ENCODE measurements at regions not wholly inside any gene's neighbourhood (a gene's known extent, or its start where the extent isn't known, plus 50 kb on each side); places are given as distances from the start of the nearest gene placed in this dataset.
A peak's percentile ranks its signal among the peaks of the same experiment; 100 is the strongest.

GRCh38 chr2:30371028-30371689 lies 75.9 kb upstream of the LCLAT1 start:
- DNase-seq, result no peak

- no peak for DNase-seq
Observed at GRCh38 chr2:30371772-30372373, 75.2 kb upstream of the LCLAT1 start.

DNA sequence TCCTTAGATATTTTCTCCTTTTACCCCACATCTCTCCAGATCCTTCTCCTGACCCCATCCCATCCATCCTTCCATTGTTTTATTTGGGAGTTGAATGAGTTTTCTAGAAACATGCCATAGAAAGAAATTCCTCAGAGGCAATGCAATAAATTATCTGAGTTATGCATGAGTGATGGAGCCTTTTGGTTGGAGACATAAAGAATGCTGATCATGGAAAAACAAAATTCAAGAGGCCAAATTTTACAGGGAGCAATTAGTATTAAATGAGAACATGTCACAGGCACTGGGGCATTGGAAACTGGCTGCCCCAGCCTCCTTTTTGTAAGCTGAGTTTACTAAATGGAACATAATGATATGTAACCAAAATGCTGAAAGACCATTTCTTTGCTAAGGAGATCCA lies 74.2 kb upstream of the LCLAT1 start:
- no peak for DNase-seq

DNA sequence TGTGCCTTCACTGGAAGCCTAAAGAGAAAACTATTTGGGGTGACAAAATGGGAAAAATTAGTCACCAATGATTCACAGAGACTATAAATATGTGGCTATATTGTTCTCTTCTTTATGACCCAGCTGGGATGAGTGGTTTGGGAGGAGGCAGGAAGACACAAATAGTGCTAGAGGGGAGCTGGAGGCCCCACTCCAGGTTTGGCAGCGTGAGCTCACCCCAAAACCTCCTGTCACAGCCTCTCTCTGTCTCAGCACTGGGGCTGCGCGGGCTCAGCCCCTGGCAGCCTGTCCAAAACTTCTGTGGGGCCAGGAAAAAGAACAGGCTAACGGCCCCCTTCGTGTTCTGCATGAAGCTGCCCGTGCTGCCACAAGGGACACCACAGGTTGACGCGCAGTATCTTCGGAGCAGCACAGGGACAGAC lies 73.2 kb upstream of the LCLAT1 start:
- no peak for DNase-seq

DNA sequence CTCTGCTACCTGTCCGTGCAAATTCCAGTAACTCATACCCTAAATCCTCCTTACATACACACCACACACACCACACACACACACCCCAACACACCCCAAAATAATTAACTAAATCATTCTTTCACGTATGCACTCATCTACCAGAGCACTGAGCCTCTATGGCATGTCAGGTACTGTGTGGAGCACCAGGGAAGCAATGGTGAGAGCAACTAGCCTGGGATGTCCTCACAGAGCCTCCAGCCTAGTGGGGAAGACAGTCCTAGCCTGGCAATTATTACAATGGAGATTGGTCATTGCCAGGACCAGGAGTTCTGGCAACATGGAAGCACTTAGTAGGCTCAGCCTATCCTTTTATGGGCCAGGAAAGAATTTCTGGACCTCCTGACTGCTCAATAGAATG lies 72.7 kb upstream of the LCLAT1 start:
- no peak for DNase-seq

- DNase-seq, result no peak
Observed at GRCh38 chr2:30375915-30376314, 71.1 kb upstream of the LCLAT1 start.

DNA sequence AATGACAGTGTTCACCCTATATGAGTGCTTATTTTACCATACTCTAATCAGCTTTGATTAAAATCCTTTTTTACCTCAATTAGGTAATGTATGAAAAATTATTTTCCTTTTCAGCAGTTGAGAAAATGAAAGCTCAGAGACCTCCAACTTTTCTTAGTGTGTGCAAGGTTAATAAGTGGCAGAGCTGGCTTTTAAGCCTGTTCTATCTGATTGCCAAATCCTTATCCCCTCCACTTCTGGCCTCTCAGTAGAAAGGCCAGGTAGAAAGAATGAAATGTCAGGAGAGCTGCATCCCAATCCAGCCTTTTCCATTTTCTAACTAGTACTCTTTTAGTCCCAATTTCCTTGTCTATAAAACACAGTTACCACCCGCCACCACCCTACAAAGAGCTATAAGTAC lies 67.6 kb upstream of the LCLAT1 start:
- DNase-seq, result no peak

DNA sequence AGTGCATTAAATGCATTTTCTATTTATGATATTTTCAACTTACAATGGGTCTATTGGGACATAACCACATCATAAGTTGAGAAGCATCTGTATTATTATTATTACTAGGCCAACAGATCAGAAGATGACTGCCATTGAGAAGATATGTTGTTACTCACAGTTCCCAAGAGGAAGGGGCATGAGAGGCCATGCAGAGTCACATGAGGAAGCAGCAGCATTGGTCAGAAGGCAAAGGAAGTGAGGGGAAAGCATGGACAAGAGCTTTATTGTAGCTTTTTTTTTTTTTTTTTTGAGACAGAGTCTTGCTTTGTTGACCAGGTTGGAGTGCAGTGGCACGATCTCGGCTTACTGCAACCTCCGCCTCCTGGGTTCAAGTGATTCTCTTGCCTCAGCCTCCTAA lies 66.2 kb upstream of the LCLAT1 start:
- no peak for DNase-seq

DNA sequence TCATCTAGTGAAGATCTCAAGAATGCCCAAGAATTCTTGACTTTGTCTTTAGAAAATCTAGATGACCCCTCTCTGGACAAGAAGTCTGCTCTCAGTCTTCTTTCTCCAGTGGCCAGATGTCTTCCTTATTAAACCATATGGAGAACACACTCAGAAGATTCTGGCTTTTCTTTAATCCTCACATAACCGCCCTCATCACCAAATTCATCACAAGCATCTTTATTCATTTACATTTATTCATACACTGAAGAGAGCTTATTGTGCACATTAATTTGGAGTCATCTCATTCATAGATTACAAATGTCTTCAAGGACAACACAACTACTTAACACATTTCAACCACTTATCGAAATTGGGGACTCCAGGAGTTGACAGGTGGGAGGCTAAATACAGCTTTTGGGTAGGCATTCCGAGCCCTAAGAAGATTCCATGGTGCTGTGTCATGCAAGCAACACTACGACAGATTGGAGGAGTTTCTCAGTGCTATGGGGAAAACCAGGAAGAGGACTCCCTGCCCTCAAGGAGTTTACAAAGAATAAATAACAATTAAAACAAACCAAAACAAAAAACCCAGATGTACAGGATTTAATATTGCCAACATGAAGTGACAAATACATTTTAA lies 64.8 kb upstream of the LCLAT1 start:
- no peak for DNase-seq

DNA sequence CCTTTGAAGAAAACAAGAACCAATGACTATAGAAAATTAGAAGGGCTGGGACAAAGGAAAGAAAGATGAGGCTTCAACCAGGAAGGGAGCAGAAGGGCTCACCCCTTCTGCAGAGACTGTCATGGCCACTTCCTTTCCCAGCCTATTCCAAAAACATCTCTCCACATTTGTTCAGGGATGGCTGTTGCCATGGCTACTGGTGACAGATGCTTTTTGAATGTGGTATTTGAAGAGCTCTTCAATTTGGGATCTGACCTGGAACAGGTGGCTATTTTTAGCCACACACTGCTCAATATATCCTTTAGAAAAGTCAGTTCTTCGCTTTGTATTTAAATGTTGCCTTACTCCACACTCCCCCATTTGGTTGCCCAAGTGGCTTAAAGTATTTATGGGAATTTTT lies 64.1 kb upstream of the LCLAT1 start:
- DNase-seq, result no peak

GRCh38 chr2:30385327-30385726 lies 61.7 kb upstream of the LCLAT1 start:
- DNase-seq, result peak; percentile 62

- no peak for DNase-seq
Observed at GRCh38 chr2:30392097-30392496, 54.9 kb upstream of the LCLAT1 start.

DNA sequence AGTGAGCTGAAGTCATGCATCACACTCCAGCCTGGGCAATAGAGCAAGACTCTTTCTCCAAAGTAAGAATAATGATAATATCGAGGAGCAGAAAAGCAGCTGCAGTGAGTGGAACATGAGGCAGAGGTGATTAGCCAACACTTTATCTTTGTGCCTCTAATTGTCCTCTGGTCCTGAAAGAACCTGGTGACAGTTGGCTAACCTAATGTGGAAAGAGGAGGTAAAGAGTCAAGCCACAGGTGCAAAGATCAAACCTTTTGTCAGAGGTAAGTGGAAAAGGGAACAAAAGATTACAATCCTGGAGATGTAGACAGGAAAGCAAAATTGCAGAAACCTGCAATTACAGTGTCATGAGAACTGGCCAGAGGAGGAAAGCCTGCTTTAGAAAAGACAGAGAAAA lies 53.5 kb upstream of the LCLAT1 start:
- no peak for DNase-seq

- DNase-seq, result no peak
Observed at GRCh38 chr2:30394096-30394495, 53.0 kb upstream of the LCLAT1 start.

DNA sequence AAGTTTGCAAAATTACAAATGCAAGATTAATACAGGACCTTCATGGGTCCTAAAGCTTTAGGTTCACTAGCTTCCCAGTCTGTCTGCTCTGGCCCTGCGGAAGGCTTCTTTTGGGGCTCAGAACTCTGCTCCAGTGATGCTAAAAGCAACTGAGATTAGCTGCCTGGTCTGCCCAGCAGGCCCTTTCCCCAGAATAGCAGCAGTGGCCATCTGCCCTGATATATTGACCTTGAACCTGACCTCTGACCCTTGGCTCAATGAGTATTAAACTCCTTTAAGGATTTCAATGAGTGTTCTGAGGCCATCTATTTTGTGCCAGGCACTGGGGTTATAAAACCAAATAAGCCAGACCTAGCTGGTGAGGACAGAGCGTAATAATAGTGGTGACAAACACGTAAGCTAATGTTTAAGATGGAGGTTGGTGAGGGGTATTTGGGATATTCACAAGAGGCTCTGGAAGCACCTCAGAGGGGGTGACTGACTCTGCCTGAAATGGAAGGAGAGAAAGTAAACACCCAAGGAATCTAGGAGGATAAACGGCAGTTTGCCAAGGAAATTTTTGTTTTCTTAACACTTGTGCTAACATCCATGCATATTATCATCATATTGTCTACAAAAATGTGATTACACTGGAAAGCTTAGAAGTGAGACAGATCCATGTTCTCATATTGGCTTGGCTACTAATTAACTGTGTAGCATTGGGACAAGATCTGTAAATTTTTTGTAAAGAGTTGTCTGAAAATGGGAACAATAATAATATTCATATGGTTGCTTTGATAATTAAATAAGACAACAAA lies 50.4 kb upstream of the LCLAT1 start:
- DNase-seq, result no peak

All from right forelimb (tissue), 1 donor.